Psoas muscle (tissue), 7 donors: ENCODE measurements at regions not wholly inside any gene's neighbourhood (a gene's known extent, or its start where the extent isn't known, plus 50 kb on each side); places are given as distances from the start of the nearest gene placed in this dataset.

Experiments used
- ATAC-seq, 4 donors: fragments of 200-7000 bp; cut with Tn5 transposase; one replicate each; pipeline ENCODE4 v1.9.1; 2020; ENCODE audit warnings: moderate library complexity in 3 of 4, mild to moderate bottlenecking in 2 of 4
- DNase-seq, 2 donors: peaks; one replicate each; pipeline ENCODE4 v3.0.0-alpha.2; 2020
- H3K27ac ChIP-seq: fragments of 200-600 bp; one replicate; pipeline ENCODE4 v1.8.0; 2022
- H3K27me3 ChIP-seq, 3 donors: fragments of 200-600 bp in 1 of 3; one replicate each; pipeline versions ENCODE4 v1.6.1 to v1.8.0; 2013 to 2022; ENCODE audit warnings: low read length in 2 of 3, mild to moderate bottlenecking in 2 of 3, moderate library complexity in 1 of 3; ENCODE audit not compliant: insufficient read depth in 3 of 3
- H3K36me3 ChIP-seq, 2 donors: fragments of 200-600 bp in 1 of 2; one replicate each; pipeline versions ENCODE4 v1.6.1 to v1.8.0; 2013 to 2022; ENCODE audit warnings: low read depth in 1 of 2, mild to moderate bottlenecking in 1 of 2, moderate library complexity in 1 of 2; ENCODE audit not compliant: insufficient read depth in 1 of 2
- H3K4me1 ChIP-seq: fragments of 200-600 bp; one replicate; pipeline ENCODE4 v1.8.0; 2022
- H3K4me3 ChIP-seq: fragments of 200-600 bp; one replicate; pipeline ENCODE4 v1.8.0; 2022; ENCODE audit warnings: mild to moderate bottlenecking
- H3K9me3 ChIP-seq: fragments of 200-600 bp; one replicate; pipeline ENCODE4 v1.8.0; 2022
- WGBS, 3 donors: extraction: QIAGEN DNeasy Blood & Tissue Kit; methylation state at CpG; one replicate each; pipeline versions ENCODE4 v1.1.6 to v1.1.7; 2013; 5-methylcytosine and 5-hydroxymethylcytosine counted together
- intact Hi-C, 2 donors: fragments of 100-400 bp; cut with DNase I; formaldehyde crosslinking; loops; one replicate each; pipeline versions ENCODE4 v1.11.0 to v1.14.2; 2022
- TF ChIP-seq, protein P1 (sequence below): fragments of 200-600 bp; IDR thresholded peaks from one replicate; pipeline ENCODE4 v1.8.0; 2022; ENCODE audit warnings: antibody characterized with exemption
- donor health status: healthy with polysubstance abuse.
- donor health status: DM: no; HTN: no; CAD: no; lungs with moderate emphysema.
- donor health status: Bipolar disorder and iron deficiency.
- donor health status: healthy.
- donor health status: DM: yes; HTN: yes; CAD: no.
- donor health status: DM: no; HTN: no; CAD: no.
- donor health status: DM: yes; HTN: yes; CAD: no.

DNA sequence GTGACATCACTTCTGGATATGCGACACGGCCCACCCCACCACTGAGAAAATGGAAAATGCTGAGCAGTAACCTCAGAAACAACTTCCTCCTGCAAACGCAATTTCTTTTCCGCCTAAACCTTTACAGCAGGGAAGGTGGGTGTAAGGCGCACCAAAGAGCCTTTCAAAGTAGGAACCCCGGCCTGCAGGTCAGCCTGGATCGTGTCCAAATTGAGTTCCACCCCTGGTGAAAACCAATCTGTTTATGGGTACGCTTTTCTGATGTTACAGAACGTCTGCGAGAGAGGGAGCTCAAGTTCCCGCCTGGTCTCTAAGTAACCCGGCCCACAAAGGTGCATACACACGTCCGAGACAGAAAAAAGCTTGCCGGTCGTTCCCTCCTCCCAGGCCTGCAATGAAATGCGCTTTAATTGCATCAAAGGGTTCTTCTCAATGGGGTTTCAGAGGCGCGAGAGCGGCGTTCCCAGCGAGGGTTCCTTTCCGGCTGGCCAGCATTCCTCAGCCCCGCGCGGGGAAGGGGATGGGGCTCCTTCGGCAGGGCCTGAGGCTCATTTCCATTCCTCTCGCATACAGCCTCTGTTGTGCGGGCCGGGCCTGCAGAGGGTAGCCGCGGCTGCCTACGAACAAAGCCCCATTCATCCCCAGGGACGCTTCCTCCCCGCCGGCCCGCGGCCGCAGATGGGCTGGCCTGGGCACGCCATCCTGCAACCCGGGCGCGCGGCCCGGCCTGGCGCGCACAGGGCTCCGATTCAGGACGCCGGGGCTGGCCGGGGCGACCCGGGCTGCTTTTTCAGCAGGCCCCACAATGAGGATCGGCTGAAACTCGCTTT is 138.1 kb downstream of the TMCO5A start:
- intact Hi-C loops: loop anchor here in 1 of 2 donors (5.0 kb wide), 1 partner anchor 180 kb away; the partner anchor contains the start of gene SPRED1
- Histone ChIP-seq H3K9me3 (no peaks in the 10 kb centered on the region), H3K27ac (peak overlapping the region; percentile 69), H3K27me3 (peaks cover 0 to 18% (median 2%) of the 10 kb centered on the region in 3 donors), H3K36me3 (no peaks in the 10 kb centered on the region), H3K4me1 (peaks cover 3% of the 10 kb centered on the region), H3K4me3 (peak overlapping the region; percentile 61)
- DNase-seq (peak; percentile 76 to 81), ATAC-seq (peak; percentile 65 to 86 (median 76))
- TF ChIP-seq, protein P1, sequence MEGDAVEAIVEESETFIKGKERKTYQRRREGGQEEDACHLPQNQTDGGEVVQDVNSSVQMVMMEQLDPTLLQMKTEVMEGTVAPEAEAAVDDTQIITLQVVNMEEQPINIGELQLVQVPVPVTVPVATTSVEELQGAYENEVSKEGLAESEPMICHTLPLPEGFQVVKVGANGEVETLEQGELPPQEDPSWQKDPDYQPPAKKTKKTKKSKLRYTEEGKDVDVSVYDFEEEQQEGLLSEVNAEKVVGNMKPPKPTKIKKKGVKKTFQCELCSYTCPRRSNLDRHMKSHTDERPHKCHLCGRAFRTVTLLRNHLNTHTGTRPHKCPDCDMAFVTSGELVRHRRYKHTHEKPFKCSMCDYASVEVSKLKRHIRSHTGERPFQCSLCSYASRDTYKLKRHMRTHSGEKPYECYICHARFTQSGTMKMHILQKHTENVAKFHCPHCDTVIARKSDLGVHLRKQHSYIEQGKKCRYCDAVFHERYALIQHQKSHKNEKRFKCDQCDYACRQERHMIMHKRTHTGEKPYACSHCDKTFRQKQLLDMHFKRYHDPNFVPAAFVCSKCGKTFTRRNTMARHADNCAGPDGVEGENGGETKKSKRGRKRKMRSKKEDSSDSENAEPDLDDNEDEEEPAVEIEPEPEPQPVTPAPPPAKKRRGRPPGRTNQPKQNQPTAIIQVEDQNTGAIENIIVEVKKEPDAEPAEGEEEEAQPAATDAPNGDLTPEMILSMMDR: no peak
- 1 to 2% (median 1%) methylated on average over 53 to 55 of the region's 55 CpGs for WGBS, 3 donors

DNA sequence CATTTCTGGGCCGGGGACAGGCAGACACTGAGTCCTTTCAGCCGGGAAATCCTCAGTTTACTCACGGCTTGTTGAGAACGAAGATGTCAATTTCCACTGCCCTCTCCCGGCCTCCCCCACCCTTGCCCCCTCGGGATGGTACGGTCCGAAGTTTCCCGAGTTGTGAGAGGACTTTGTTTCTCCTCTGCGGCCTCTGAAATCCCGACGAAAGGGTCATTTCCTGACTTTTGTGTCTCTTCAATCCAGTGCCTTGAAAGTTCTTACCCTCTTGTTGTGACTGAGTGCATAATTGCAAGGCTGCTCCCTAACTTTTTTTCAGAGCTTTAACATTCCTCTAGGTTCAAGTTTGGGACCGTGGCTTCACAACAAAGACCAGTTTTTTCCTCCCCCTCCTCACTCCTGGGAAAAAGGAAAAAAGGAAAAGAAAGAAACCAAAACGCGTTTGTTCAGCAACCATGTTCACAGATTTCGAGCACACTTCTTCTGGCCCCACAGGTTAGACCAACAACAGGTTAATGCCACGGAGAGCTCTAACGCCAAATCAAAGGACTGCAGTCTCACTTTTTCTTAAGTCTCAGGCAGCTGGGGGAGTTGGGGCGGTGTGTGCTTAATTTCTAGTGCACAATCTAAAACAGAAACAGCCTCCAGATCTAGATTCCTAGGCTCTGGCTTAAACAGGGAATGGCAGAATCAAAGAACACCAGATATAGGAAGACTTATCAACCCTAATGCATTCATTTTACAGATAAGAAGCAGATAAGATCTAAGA is 138.9 kb downstream of the TMCO5A start:
- DNase-seq: no peak
- peaks cover 3% of the 10 kb centered on the region for H3K4me1 ChIP-seq

DNA sequence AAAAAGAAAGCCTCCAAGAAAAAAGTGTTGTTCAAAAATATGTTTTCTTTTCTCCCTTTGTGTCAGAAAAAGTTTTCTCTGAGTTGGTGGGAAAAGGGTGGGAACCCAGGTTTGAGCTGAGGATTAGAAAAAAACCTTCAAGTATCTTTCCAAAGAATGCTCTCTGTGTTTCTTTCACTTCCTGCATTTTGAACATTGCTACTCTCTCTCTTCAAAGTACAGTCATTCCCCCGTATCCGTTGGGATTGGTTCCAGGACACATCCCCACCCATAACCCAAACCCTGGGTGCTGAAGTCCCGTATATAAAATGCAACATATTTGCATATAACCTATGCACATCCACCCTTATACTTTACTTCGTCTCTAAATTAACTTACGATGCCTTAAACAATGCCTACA is 139.6 kb downstream of the TMCO5A start:
- TF ChIP-seq, protein P1: no peak
- Histone ChIP-seq H3K9me3 (no peaks in the 10 kb centered on the region), H3K4me3 (no peak overlapping the region), H3K27me3 (peaks cover 0 to 18% (median 2%) of the 10 kb centered on the region in 3 donors), H3K36me3 (no peaks in the 10 kb centered on the region), H3K27ac (peak overlapping the region; percentile 69), H3K4me1 (peaks cover 3% of the 10 kb centered on the region)
- DNase-seq (no peak), ATAC-seq (no peak)
- intact Hi-C loops: loop anchor here in 1 of 2 donors (5.0 kb wide), 1 partner anchor 178 kb away; the partner anchor contains the start of gene SPRED1
- WGBS, 3 donors: 62 to 64% (median 63%) methylated on average over 5 of the region's 5 CpGs

More for the DNA sequence above, 138.9 kb downstream of the TMCO5A start:
- Histone ChIP-seq H3K4me3 (peak overlapping the region; percentile 61), H3K27ac (peak overlapping the region; percentile 69), H3K36me3 (no peaks in the 10 kb centered on the region), H3K27me3 (peaks cover 0 to 18% (median 2%) of the 10 kb centered on the region in 3 donors), H3K9me3 (no peaks in the 10 kb centered on the region)
- ATAC-seq: peak in 3 of 4 donors; percentile 37 to 43 (median 42)
- intact Hi-C loops: loop anchor here in 1 of 2 donors (5.0 kb wide), 1 partner anchor 179 kb away; the partner anchor contains the start of gene SPRED1
- TF ChIP-seq, protein P1: no peak
- 8 to 11% (median 9%) methylated on average over 19 of the region's 19 CpGs for WGBS, 3 donors

GRCh38 chr15:38075466-38075865 is 141.0 kb downstream of the TMCO5A start:
- H3K36me3 ChIP-seq: no peaks in the 10 kb centered on the region
- H3K27me3 ChIP-seq: peaks cover 0 to 18% (median 2%) of the 10 kb centered on the region in 3 donors
- TF ChIP-seq, protein P1: no peak
- peaks cover 3% of the 10 kb centered on the region for H3K4me1 ChIP-seq
- no peak overlapping the region for H3K4me3 ChIP-seq
- H3K27ac ChIP-seq: no peak overlapping the region
- no peaks in the 10 kb centered on the region for H3K9me3 ChIP-seq
- WGBS, 3 donors: 95 to 96% (median 95%) methylated on average over 5 of the region's 5 CpGs
- DNase-seq (no peak), ATAC-seq (no peak)
- intact Hi-C loops: no loop called here
